Endothelial cell of umbilical vein (primary cell): ENCODE measurements at regions not wholly inside any gene's neighbourhood (a gene's known extent, or its start where the extent isn't known, plus 50 kb on each side); places are given as distances from the start of the nearest gene placed in this dataset.

Experiments
- EZH2 ChIP-seq: IDR thresholded peaks from 2 replicates; pipeline ENCODE4 v1.6.1; 2012; ENCODE audit warnings: borderline replicate concordance, low read depth, mild to moderate bottlenecking, moderate library complexity, low read length, inconsistent platforms; ENCODE audit not compliant: severe bottlenecking
- FOS ChIP-seq: IDR thresholded peaks from 2 replicates; pipeline ENCODE4 v1.6.1; 2011; ENCODE audit warnings: mild to moderate bottlenecking, low read length, moderate library complexity, borderline replicate concordance; ENCODE audit not compliant: insufficient read depth
- JUN ChIP-seq: IDR thresholded peaks from 2 replicates; pipeline ENCODE4 v1.6.1; 2011; ENCODE audit warnings: borderline replicate concordance, low read depth; ENCODE audit not compliant: insufficient read length, insufficient read depth
- POLR2A ChIP-seq: IDR thresholded peaks from 2 replicates; pipeline ENCODE4 v1.6.1; 2012; ENCODE audit warnings: low read depth, mild to moderate bottlenecking, control low read depth, low read length
- POLR2AphosphoS5 ChIP-seq: IDR thresholded peaks from 2 replicates; pipeline ENCODE4 v1.6.1; 2012; ENCODE audit warnings: low read depth, mild to moderate bottlenecking, control low read depth, low read length, moderate library complexity; ENCODE audit not compliant: insufficient read depth
- TF ChIP-seq, protein P1 (sequence below), 2 donors: IDR thresholded peaks; 1 replicate in 1 of 2; 2 replicates in 1 of 2; pipeline ENCODE4 v1.5.1; 2011; ENCODE audit warnings: low read length in 2 of 2, mild to moderate bottlenecking in 2 of 2, moderate library complexity in 2 of 2, control low read depth in 1 of 2, inconsistent platforms in 1 of 2, low read depth in 1 of 2; ENCODE audit not compliant: insufficient read depth in 1 of 2; ENCODE audit errors: extremely low read depth in 1 of 2

DNA sequence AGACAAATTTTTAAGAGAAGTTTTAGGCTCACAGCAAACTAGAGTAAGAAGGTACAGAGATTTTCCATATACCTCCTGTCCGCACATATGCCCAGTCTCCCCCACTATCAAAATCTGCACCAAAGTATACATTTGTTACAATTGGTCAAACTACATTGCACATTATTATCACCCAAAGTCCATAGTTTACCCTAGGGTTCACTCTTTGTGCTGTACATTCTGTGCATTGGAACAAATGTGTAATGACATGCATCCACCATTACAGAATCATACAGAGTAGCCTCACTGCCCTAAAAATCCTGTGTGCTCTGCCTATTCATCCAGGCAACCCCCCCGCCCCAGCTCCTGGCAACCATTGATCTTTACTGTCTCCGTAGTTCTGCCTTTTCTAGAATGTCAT, 61.7 kb upstream of the SPRED2 start:
- TF ChIP-seq, protein P1, sequence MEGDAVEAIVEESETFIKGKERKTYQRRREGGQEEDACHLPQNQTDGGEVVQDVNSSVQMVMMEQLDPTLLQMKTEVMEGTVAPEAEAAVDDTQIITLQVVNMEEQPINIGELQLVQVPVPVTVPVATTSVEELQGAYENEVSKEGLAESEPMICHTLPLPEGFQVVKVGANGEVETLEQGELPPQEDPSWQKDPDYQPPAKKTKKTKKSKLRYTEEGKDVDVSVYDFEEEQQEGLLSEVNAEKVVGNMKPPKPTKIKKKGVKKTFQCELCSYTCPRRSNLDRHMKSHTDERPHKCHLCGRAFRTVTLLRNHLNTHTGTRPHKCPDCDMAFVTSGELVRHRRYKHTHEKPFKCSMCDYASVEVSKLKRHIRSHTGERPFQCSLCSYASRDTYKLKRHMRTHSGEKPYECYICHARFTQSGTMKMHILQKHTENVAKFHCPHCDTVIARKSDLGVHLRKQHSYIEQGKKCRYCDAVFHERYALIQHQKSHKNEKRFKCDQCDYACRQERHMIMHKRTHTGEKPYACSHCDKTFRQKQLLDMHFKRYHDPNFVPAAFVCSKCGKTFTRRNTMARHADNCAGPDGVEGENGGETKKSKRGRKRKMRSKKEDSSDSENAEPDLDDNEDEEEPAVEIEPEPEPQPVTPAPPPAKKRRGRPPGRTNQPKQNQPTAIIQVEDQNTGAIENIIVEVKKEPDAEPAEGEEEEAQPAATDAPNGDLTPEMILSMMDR (IDR thresholded peaks at IDR 0.05; ENCODE audit: extremely low read depth in 1 of 2, insufficient read depth in 1 of 2, low read depth in 1 of 2, low read length in 2 of 2), result no peak
- no peak for TF ChIP-seq EZH2
- TF ChIP-seq JUN, result no peak
- no peak for TF ChIP-seq POLR2A
- no peak for TF ChIP-seq POLR2AphosphoS5
- no peak for TF ChIP-seq FOS
